ENCODE measurements at regions not wholly inside any gene's neighbourhood (a gene's known extent, or its start where the extent isn't known, plus 50 kb on each side); places are given as distances from the start of the nearest gene placed in this dataset.

DNA sequence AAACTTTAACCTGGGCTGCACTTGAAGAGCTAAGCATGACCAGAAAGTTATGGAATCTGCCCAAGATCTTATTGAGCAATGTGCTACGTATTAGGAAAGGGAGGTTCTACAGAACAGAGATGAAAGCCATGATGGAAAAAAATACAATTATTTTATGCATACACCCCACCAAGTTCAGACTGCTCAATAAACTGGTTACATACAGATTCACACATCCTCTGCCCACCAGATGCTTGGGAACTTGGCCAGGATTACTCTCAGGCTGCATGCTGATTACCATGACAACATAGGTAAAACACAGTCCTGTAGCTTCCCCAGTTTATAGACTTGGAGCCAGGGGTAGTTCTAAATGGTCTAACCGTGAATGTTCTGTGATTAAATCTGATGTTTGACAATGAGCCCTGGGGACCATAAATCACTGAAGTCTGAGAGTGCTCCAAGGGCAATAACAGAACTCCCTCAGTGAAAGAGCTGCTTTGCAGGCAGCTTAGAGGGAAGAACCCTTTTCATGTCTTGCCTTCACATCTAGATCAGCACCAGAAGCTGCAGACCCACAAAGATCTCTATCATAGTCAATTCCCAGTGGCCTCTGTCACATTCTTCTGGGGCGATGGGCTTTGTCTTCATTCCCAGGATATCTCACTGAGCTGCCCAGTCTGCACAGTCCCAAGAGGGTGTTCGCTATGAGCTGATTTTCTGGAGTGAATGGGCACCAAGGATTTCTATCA, 232.2 kb downstream of the EMP1 start:
- POLR2A ChIA-PET = no interaction called here
- Histone ChIP-seq H3K4me3 (no peak overlapping the region), H3K9me3 (0 out of 3 replicates have a peak, but pooled peaks cover 4% of the 10 kb centered on the region), H3K27ac (no peak overlapping the region), H3K4me1 (0 out of 3 replicates have a peak, but pooled peaks cover 3% of the 10 kb centered on the region), H3K4me2 (no peak overlapping the region)
- ATAC-seq (no peak), DNase-seq (ENCODE audit: low read depth in 1 of 2, low spot score in 1 of 2) (no peak), FAIRE-seq (no peak)
- 34% methylated on average over 4 of the region's 4 CpGs for WGBS (ENCODE audit: missing lambda C conversion rate)
- CTCF ChIA-PET = interaction anchor here (0.8 kb wide), 1 partner anchor 11 kb away, joined by 3 read pairs; no protein-coding TSS in a partner anchor
- TF ChIP-seq NR3C1 (IDR thresholded peaks at IDR 0.05) (no peak), JUN (IDR thresholded peaks at IDR 0.05) (no peak)

- POLR2A ChIA-PET = no interaction called here
- FAIRE-seq = peak; percentile 36
- 18% methylated on average over 3 of the region's 3 CpGs for WGBS (ENCODE audit: missing lambda C conversion rate)
- Histone ChIP-seq H3K27ac (no peak overlapping the region), H3K4me3 (no peak overlapping the region), H3K4me2 (0 out of 3 replicates have a peak overlapping the region, but pooled peaks have one; percentile 30), H3K4me1 (0 out of 3 replicates have a peak, but pooled peaks cover 3% of the 10 kb centered on the region), H3K9me3 (0 out of 3 replicates have a peak, but pooled peaks cover 4% of the 10 kb centered on the region)
- TF ChIP-seq NFE2L2 (conservative IDR thresholded peaks at IDR 0.05; ENCODE audit: low read length) = no peak
- no peak for TF ChIP-seq BHLHE40 (IDR thresholded peaks at IDR 0.05; ENCODE audit: low read depth, low read length)
- no peak for TF ChIP-seq EHMT2 (IDR thresholded peaks at IDR 0.05; ENCODE audit: low read depth)
- no peak for TF ChIP-seq HOXB5 (CRISPR knock-in tag; IDR thresholded peaks at IDR 0.05)
- TF ChIP-seq RCOR1 (IDR thresholded peaks at IDR 0.05; ENCODE audit: low read depth, low read length) = no peak
- no peak for TF ChIP-seq EHF (CRISPR knock-in tag; IDR thresholded peaks at IDR 0.05)
- TF ChIP-seq, protein P1, sequence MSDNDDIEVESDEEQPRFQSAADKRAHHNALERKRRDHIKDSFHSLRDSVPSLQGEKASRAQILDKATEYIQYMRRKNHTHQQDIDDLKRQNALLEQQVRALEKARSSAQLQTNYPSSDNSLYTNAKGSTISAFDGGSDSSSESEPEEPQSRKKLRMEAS (IDR thresholded peaks at IDR 0.05) = no peak
- no peak for TF ChIP-seq ZC3H11A (IDR thresholded peaks at IDR 0.05)
- TF ChIP-seq CEBPB (IDR thresholded peaks at IDR 0.05) = no peak
- no peak for TF ChIP-seq HMGXB4 (CRISPR knock-in tag; IDR thresholded peaks at IDR 0.05; ENCODE audit: borderline replicate concordance)
- no peak for TF ChIP-seq HOXA7 (CRISPR knock-in tag; IDR thresholded peaks at IDR 0.05)
- TF ChIP-seq ZNF302 (CRISPR knock-in tag; IDR thresholded peaks at IDR 0.05) = no peak
- TF ChIP-seq ZFP36 (IDR thresholded peaks at IDR 0.05; ENCODE audit: borderline replicate concordance, partially characterized antibody) = no peak
- peak in 1 of 2 experiments; percentile 36; a peak in 2 of 6 replicates for ATAC-seq
- CTCF ChIA-PET = interaction anchor here (1.0 kb wide), 1 partner anchor 25 kb away, joined by 4 read pairs; no protein-coding TSS in a partner anchor
- peak in 1 of 2 experiments; percentile 19 for DNase-seq (ENCODE audit: low read depth in 1 of 2, low spot score in 1 of 2)
These were observed 229.2 kb downstream of the EMP1 start for GRCh38 chr12:13425766-13426165.

DNA sequence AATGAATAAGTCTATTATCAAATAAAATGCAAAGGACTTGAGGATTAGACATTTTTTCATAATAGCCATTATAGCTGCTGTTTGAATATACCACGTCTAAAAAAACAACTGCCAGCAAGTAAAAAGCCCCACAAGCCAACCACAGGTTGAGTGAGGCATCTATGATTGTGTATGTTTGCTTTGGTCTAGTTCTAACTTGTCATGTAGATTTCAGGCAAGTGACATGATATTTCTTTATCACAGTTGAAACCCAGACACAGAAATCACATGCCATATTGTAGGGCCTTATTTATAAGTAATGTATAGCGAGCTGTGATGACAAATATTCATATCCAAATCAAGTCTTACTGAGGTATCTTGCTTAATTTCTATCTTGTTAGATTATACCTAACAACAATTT, 225.8 kb downstream of the EMP1 start:
- no peak overlapping the region for H3K4me2 ChIP-seq
- ChIA-PET CTCF (interaction anchor here (1.8 kb wide), 1 partner anchor 60 kb away, joined by 4 read pairs; no protein-coding TSS in a partner anchor), POLR2A (no interaction called here)
- H3K9me3 ChIP-seq = no peaks in the 10 kb centered on the region
- DNase-seq (ENCODE audit: low read depth in 1 of 2, low spot score in 1 of 2) (no peak), FAIRE-seq (no peak), ATAC-seq (no peak)
- 0 out of 3 replicates have a peak, but pooled peaks cover 3% of the 10 kb centered on the region for H3K4me1 ChIP-seq
- WGBS (ENCODE audit: missing lambda C conversion rate) = 57% methylated on average over 2 of the region's 2 CpGs
- TF ChIP-seq KDM1A (IDR thresholded peaks at IDR 0.05; ENCODE audit: low read depth) (no peak), POLR2A (IDR thresholded peaks at IDR 0.05; ENCODE audit: low read length) (no peak), EP300 (IDR thresholded peaks at IDR 0.05) (no peak), CHD4 (IDR thresholded peaks at IDR 0.05; ENCODE audit: borderline replicate concordance) (no peak), MYC (IDR thresholded peaks at IDR 0.05; ENCODE audit: borderline replicate concordance, low read length) (no peak), RAD21 (conservative IDR thresholded peaks at IDR 0.05 in 1 of 2, IDR thresholded peaks at IDR 0.05 in 1 of 2) (no peak), ZFP36 (IDR thresholded peaks at IDR 0.05; ENCODE audit: borderline replicate concordance, partially characterized antibody) (no peak), SMC3 (IDR thresholded peaks at IDR 0.05) (no peak), HOXB5 (CRISPR knock-in tag; IDR thresholded peaks at IDR 0.05) (no peak), ZSCAN20 (CRISPR knock-in tag; IDR thresholded peaks at IDR 0.05) (no peak), CBX2 (IDR thresholded peaks at IDR 0.05; ENCODE audit: borderline replicate concordance, low read depth) (no peak)
- TF ChIP-seq, protein P2, sequence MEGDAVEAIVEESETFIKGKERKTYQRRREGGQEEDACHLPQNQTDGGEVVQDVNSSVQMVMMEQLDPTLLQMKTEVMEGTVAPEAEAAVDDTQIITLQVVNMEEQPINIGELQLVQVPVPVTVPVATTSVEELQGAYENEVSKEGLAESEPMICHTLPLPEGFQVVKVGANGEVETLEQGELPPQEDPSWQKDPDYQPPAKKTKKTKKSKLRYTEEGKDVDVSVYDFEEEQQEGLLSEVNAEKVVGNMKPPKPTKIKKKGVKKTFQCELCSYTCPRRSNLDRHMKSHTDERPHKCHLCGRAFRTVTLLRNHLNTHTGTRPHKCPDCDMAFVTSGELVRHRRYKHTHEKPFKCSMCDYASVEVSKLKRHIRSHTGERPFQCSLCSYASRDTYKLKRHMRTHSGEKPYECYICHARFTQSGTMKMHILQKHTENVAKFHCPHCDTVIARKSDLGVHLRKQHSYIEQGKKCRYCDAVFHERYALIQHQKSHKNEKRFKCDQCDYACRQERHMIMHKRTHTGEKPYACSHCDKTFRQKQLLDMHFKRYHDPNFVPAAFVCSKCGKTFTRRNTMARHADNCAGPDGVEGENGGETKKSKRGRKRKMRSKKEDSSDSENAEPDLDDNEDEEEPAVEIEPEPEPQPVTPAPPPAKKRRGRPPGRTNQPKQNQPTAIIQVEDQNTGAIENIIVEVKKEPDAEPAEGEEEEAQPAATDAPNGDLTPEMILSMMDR (IDR thresholded peaks at IDR 0.05) = no peak
- TF ChIP-seq, protein P3, sequence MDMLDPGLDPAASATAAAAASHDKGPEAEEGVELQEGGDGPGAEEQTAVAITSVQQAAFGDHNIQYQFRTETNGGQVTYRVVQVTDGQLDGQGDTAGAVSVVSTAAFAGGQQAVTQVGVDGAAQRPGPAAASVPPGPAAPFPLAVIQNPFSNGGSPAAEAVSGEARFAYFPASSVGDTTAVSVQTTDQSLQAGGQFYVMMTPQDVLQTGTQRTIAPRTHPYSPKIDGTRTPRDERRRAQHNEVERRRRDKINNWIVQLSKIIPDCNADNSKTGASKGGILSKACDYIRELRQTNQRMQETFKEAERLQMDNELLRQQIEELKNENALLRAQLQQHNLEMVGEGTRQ (IDR thresholded peaks at IDR 0.05) = no peak
- TF ChIP-seq, protein P4, sequence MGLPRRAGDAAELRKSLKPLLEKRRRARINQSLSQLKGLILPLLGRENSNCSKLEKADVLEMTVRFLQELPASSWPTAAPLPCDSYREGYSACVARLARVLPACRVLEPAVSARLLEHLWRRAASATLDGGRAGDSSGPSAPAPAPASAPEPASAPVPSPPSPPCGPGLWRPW (IDR thresholded peaks at IDR 0.05) = no peak
- TF ChIP-seq, protein P5, sequence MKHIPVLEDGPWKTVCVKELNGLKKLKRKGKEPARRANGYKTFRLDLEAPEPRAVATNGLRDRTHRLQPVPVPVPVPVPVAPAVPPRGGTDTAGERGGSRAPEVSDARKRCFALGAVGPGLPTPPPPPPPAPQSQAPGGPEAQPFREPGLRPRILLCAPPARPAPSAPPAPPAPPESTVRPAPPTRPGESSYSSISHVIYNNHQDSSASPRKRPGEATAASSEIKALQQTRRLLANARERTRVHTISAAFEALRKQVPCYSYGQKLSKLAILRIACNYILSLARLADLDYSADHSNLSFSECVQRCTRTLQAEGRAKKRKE (CRISPR knock-in tag; IDR thresholded peaks at IDR 0.05; ENCODE audit: low read depth) = no peak
- no peak overlapping the region for H3K4me3 ChIP-seq
- no peak overlapping the region for H3K27ac ChIP-seq

Measured in A549 (cell line).